ENCODE measurements at regions not wholly inside any gene's neighbourhood (a gene's known extent, or its start where the extent isn't known, plus 50 kb on each side); places are given as distances from the start of the nearest gene placed in this dataset.

DNA sequence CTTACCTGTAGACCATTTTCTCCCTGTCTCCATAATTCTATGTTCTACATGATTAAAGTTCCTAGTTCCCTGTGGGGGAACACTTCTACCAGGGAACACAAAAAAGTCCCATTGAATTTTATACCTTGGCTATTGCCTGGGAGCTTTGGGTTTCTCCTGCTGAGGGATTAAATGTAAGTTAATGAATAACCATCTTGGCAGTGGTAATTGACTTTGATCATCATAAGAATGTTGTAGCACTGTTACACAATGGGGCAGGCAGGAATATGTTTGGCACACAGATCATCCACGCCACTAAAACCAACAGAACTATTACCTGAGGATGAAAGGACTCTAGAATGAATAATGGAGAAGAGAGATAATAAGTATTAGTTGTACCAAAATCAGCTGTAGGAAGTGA lies 1106.2 kb upstream of the GJE1 start:
- DNase-seq, result no peak

- no peak for DNase-seq
These were observed 1108.2 kb upstream of the GJE1 start for GRCh38 chr6:141024526-141024925.

DNA sequence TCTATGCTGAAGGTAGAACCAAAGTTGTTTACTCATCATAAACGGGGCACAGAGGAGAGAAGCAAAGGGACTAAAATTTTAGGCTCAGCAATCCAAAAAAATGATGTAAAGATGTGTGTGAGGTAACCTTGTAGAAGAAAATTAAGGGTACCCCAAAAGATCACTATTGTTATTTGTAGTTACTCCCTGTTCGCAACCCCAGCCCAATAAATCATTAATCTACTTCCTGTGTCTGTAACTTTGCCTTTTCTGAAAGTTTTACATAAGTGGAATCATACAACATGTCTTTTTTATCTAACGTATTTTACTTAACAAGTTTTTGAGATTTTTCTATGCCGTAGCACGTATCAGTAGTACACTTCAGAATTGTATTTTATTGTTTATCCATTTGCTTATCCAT lies 1114.8 kb upstream of the GJE1 start:
- no peak for DNase-seq

- no peak for DNase-seq
These were observed 1131.8 kb upstream of the GJE1 start for GRCh38 chr6:141000917-141001316.

DNA sequence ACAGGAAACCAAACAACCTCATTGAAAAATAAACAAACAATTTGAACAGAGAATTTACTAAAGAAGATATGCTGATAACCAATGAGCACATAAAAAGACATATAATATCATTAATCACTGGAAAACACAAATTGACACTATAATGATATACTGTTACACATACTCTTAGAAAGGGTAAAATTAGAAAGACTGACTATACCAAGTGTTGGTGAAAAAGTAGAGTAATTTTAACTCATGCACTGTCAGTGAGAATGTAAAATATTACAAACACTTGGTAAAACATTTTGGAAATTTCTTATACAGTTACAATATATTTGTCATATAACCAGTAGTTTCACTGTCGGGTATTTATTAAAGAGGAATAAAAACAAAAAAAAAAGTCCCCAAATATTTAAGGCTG lies 1139.2 kb upstream of the GJE1 start:
- DNase-seq, result no peak

DNA sequence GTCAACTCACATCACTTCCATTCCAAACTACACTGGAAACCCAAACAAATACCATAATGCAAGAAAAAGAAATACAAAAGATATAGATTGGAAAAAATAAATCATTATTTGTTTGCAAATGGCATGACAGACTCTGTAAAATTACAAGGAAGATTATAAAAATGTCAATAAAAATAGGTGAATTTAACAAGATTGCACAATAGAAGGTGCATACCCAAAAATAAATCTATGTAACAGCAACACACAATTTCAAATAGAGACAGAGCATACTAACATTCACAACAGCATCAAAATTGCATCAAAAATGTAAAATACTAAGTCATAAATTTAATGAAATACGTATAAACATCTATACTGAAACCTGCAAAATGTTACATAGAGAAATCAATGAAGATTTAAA lies 1140.0 kb upstream of the GJE1 start:
- no peak for DNase-seq

DNA sequence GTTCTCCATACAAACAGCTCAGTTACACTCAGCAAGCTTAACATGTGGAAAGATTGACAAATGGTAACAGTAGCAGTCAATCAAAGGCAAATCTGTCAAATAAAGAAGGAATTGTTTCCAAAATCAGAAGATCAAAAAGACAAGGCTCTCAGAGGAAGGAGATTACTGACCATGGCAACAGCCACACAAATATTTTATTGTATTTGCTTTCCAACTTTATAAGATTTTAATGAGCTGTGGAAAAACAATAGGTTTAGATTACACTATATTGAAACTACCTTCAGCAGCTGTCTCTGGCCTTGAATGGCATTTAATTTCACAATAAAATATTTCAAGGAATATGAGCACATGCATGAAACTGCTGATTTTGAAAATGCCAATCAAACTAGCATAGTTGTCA lies 1143.9 kb upstream of the GJE1 start:
- DNase-seq, result no peak

- no peak for DNase-seq
These were observed 1145.2 kb upstream of the GJE1 start for GRCh38 chr6:140987364-140988155.

GRCh38 chr6:140985679-140986275 lies 1146.9 kb upstream of the GJE1 start:
- DNase-seq, result no peak

DNA sequence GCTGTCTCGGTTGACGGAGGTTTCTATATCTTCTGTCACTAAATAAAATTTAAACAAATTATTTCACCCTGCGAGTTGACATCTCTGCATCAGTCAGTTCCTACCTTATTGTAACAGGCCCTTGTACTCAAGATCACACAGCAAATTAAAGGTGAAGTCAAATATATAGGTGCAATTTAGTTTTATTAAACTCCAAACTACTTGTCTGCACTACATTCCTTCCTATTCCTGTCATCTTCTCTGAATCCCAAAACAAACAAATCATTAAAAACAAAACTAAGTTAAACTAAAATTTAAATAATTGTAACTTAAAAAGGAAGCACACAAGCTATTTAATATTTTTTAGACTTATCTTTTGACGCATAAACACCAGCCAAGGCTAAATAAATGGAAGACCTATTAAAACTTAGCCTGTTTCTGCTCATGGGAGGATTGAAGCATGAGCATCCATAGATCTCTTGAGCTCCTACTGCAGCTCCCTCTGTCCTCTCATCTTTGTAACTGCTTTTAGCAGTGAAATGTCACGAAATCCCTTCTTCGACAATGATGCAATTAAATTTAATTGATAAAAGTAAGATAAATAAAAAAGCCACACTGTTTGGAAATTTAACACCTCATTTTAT lies 1152.3 kb upstream of the GJE1 start:
- DNase-seq, result no peak

GRCh38 chr6:140979642-140980091 lies 1153.1 kb upstream of the GJE1 start:
- DNase-seq, result no peak

DNA sequence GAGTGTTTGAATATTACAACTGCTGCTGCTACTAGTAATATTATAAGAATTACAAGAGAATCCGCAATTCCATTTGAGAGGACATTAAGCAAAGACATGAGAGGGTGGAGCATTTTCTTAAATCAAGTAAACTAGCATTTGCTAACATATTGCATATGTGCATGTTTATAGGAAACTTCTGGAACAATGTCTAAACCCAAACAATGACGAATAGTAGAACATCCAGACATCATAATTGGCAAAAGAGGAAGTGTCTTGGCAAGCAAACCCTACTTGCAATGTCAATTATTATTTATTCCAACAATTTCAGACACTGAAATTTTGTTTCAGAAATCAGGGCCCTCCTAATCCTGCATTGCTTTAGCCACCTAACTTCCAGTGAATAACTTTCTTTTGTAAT lies 1155.3 kb upstream of the GJE1 start:
- DNase-seq, result no peak

DNA sequence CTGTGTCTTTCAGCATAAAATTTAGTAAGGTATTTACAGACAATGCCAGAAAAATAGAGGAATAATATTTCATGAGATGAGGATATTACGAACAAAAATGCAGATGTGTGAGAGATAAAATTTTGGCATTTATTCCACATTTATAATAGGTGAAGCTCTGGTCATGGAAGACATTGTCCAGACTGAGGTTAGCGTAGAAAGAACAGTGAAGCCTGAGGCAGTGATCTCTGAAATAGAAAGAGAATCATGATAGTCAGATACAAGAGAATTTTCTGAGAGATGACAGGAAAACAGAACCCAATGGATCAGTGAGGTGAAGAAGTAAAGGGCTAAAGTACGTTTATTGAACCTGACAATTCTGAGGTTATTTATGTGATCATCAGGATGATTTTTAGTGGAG lies 1155.9 kb upstream of the GJE1 start:
- no peak for DNase-seq

GRCh38 chr6:140970485-140970884 lies 1162.2 kb upstream of the GJE1 start:
- no peak for DNase-seq

DNA sequence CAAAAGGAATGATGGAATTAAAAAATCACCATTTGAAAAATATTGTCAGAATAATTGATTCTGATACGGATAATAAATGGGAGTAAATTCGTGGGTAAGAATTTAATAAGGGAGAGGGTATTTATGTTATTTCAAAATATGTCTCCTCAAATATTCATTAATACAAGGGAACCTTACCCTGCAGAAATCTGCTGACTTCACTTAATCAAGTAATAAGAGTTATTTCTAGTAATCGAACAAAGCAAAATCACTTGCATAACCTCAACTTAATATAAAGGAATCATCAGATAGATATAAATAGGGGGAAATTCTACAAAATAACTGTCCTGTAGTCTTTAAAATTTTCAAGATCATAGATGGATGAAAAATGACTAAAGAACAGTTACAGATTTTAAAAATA lies 1164.7 kb upstream of the GJE1 start:
- no peak for DNase-seq

DNA sequence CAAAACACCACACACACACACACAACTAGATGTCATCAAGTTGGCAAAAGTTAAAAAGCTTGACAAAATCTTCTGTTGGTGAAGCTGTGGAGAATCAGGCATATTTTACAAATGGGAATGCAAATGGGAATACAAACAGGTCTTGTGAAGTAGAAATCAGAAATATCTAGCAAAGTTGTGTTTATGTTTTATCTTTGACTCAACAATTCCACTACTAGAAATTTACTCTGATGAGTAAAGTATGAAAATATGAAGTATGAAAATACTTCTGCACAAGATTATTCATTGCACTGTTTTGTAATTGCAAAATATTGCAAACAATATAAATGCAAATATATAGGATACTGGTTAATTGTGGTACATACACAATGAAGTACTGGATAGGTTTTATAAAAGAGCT lies 1166.0 kb upstream of the GJE1 start:
- no peak for DNase-seq

GRCh38 chr6:140960566-140960965 lies 1172.2 kb upstream of the GJE1 start:
- no peak for DNase-seq

DNA sequence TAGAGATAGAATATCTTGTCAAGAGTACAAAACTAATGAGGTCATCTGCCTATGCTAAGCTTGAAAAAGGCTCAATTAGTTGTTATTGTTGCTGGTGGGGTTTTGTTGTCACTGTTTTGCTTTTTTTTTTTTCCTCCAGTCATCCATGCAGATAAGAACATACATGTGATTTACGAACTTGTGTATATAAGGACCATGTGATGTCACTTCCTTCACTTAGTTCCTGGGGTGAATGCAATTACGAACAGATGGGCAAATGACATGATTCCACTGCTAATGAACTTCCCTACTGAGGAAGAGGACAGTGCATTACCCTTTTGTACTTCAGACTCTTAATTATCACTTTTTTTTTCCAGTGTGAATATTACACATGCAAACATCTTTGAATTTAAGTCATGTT lies 1175.3 kb upstream of the GJE1 start:
- DNase-seq, result no peak

DNA sequence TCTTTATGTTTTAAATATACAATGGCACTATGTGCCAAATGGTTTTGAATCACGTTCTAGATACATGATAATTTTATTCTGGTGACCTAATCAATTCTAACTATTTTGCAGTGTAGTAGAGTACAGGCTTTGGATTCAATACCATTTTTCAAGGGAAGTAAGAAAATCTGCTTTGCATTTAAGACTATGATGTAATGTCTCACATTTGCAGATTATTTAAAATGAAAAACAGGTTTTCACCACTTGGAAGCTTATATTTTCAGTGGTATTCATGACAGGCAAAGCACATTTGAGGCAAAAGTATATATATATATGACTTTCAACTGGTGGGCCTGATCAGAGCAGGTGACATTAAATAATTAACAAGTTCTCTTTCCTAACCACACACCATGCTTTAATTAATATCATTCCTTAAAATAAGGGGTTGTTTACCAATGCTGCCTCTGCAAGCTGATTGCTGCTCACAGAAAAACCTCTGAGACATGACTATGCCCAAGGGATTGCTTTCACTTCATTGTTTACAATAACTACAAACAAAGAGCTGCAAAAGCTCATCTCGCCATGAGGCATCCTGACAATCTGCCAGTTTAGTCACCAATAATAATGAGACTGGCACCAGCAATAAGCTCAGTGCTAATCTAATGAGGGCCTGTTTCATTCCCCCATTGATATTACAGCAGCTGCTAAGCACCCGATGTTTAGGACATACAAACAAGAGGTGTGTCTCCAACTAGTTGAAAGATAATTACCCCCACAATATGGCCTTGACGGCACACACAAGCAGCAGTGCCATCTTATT lies 1176.0 kb upstream of the GJE1 start:
- no peak for DNase-seq

DNA sequence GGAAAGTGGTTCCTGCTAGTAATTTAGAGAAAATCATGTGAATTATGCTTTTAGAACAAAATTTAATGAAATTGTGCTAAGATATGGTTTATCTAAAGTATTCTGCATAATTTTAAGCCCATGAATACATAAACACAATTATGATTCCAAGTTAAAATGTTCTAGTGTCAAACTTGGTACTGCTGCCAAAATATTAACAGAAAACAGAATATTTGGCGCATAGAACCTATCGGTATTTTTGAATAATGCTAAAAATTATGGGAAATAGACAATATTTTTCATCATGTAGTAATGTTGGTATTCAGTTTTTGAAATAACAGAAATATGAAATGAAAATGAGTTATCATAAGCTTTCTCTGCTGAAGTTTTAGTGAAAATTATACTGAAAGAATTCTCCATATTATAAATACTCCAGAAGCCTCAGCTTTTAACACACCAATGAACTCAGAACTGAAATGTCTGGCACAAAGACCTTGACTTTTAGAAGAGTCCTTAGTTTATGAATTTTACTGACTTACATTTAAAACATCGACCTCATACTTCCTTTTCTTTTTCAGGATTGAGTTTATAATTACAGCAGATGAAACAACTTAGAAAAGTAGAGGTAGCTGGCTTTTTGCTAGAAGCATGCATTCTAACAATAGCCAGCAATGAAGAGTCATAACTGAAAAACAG lies 1192.3 kb upstream of the GJE1 start:
- DNase-seq, result no peak

- DNase-seq, result no peak
These were observed 1199.8 kb upstream of the GJE1 start for GRCh38 chr6:140932909-140933308.

- no peak for DNase-seq
These were observed 1201.1 kb upstream of the GJE1 start for GRCh38 chr6:140931581-140931980.

DNA sequence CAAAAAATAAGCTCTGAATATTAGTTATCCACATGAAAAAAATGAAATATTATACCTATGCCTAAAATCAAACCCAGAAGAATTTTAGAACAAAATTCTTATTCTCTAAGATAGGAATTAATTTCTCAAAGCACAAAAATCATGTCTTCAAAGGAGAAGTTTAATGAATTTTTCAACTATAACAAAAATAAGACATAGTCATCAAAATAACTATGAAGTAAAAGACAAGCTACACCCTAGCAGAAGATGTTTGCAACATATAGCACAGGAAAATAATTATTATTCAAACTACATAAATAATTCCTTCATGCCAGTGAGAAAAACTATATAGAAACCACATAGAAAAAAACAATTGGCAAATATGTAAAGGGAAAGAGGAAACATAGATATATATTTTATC lies 1203.6 kb upstream of the GJE1 start:
- DNase-seq, result no peak
